Amniotic epithelial cell (primary cell): ENCODE measurements at regions not wholly inside any gene's neighbourhood (a gene's known extent, or its start where the extent isn't known, plus 50 kb on each side); places are given as distances from the start of the nearest gene placed in this dataset.

Source experiments
- DNase-seq: peaks from one replicate; pipeline ENCODE4 v3.0.0-alpha.2; 2010; ENCODE audit warnings: low read depth

DNA sequence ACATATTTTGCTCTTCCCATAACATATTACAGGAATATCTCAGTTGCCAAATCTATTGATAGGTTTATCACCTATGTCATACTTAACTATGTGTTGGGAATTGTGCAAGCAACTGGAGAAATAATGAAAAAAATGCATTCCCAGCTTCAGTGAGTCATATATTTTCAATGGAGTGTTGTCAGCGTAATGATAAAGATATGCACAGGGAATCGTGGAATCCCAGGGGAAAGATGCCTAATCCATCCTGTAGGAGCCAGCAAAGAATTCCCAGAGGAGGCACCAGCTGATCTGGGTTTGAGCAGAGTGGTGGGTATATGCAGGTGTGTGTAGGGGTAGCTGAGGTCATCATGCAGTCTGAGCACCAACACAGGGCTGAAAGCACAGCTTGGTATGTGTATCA lies 213.3 kb upstream of the DAB1 start:
- DNase-seq: no peak

DNA sequence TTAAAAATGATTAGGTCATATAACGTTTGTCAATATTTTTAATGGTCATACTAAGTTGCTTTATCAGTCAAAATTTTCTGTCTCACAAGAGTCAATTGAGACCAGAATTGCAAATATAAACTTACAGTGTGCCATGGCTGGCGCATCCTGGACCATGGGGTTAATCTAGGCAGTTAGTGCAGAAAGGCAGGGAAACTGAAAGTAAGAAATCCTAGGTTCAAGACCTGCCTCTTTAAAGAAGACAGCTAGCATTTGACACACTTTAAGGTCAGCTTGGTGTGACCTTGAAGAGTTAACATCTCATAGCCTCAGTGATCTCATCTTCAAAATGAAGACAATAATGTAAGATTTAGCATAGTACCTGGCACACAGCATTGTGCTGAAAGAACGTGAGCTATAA lies 210.0 kb upstream of the DAB1 start:
- DNase-seq: no peak

DNA sequence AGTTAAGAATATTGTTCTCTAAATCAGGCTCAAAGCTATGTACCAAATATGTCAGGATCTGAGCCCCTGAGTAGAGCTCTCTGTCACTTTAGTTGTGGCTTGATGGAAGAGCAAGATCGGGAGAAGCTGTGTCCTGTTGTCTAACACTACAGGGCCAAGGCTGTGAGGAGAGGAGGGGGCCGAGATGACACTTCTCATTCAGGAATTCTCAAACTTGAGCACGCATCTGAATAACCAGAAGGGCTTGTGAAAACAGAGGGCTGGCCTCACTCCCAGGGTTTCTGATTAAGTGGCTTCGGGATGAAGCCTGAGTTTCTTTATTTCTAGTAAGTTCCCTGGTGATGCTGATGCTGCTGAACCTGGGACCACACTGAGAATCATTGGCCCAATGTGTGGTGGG lies 209.2 kb upstream of the DAB1 start:
- no peak for DNase-seq

DNA sequence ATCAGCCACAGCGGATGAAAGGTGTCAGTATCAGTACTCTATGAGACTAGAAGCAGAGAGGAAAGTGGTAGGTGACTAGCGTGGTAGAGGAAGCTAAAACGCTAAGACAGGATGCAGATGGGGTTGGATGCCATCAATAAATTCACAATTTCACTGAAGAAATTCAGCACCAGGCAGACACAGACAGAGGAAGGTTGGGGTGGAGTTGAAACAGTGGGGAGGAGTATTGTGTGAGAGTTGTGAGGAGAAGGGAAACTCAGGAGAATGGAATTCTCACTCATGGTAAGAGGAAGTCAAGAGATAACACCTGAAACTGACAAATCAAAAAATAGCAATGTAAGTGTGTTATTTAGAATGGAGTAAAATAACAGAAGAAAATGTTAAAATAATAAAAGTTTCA lies 208.5 kb upstream of the DAB1 start:
- no peak for DNase-seq

DNA sequence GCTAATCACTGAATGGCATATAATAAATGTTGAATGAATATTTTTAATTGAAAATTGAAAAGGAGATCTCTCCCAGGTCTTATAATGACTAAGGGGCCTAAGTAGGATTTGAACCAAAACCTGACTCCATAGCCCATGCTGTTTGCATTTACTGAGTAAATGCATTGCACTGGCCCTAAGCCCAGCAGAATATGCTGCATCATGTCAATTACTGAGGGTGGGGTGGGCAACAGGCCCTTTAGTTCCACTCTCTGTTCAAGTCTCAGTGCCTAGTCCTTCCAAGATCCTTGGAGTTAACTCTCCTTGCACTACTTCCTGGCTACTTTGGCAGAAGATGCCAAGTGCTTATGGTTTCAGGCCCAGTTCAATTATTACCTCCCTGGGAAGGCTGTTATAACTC lies 203.8 kb upstream of the DAB1 start:
- DNase-seq: no peak

DNA sequence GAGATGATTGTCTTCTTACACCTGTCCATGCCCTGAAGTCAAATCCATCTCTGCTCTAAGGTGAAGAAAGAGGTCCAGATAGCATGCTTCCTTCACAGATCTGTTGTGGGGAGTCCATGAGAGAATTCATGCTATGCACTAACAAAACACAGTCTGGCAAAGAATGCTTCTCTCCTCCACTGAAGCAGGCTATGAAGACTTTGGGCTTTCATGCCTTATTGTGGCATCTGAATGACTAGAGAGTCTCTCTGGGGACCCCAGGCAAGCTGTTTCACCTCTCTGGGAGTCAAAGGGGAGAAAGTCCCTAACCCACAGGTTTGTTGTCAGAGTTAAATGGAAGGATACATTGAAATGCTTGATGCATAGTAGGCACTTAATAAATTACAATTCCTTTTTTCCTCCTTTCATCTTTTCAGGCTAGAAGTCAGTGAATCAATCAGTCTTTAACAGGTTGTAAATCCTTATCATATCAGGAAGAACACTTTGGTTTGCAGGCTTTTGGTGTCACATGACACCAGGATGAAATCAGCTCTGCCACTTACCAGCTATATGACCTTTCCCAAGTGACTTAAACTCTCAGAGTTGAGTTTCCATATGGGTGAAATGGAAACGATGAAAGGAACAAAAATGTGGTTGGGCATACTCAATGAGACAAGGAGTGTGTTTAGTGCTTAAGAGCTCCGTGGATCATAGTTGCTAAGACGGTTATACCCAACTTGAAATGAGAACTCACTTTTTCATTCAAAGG lies 200.1 kb upstream of the DAB1 start:
- no peak for DNase-seq

DNA sequence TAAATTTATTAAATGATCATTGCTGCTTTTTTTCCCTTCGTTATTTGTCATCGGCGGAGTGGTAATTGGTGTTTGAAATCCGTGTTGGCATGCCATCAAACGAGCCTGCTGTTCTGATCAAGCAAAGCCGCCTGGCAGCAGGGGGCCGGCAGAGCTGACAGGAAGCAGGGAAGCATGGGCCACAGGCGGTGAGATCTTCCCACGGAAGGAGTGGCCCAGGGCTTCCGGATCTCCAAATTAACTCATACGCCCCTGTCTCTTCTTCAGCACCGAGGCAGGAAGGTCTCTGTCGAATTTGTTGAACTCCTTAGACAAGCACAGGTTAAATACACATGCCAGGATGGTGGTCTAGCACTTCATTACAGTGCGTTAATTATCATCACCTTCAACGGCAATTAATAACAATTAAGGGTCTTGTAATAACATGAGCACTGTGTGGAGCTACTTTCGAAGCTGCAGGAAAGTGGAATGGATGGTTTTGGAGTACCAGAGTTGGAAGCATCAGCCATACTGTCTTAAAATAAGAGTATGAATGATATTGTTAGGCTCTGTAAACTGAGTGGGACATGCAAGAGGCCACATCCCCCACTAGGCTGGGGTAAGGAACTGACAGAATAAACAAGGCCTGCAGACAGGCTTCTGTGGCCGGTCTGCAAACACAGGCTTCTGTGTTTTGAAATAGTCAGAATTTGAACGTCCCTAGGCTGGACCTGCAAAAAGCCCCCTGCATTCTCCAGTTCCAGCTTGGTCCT lies 199.4 kb upstream of the DAB1 start:
- DNase-seq: no peak

DNA sequence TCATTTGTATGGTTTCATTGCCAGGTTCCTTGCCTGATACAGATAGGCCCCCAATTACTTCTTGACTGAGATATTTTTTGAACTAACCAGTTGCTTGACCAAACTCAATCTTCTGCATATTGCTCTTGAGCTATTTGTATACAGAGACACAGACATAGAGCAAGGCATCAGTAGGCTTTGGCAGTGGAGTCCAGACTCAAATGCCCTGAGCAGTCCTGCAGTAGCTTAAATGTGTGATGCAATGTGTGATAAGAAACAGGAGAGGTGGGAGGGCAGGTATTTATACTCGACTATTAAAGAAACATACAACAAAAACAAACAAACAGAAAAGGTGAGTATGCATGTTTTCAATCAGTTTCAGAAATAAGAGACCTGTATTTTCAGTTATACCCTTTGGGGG lies 197.9 kb upstream of the DAB1 start:
- DNase-seq: no peak

DNA sequence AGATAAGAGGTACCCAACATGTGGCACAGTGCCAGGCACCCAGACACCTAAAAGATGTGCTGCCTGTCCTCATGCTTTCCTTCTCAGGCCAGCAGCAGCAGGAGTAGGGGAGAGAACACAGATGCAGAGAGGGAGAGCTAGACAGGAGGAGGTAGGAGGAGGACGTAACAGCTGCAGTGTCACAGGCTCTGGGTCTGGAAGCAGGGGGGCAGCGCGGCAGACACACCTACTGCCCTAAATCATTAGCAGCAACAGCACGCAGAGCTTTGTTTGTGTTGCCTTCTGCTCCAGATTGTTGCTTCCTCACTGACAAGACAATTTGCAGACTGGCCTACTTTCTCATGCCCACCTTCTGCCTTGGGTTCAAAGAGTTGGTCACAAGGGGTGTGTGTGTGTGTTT lies 196.7 kb upstream of the DAB1 start:
- no peak for DNase-seq

DNA sequence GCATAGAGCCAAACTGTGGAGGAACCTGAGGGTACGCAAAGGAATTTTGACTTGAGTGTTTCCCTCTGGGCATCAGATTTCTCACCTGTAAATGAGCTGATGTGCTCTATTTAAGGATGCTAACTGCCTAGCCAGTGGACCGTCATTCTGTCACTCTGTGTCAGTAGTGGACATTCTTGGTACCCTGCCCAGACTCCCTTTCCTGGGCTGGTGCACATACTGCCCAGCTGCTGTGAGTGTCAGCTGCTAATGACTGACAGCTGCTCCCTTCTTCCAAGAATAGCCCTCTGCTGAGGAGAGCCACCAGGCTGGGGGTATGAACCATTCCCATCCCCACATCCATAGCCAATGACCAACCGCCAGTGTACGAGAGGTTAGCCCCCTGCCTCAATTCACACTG lies 193.1 kb upstream of the DAB1 start:
- no peak for DNase-seq

DNA sequence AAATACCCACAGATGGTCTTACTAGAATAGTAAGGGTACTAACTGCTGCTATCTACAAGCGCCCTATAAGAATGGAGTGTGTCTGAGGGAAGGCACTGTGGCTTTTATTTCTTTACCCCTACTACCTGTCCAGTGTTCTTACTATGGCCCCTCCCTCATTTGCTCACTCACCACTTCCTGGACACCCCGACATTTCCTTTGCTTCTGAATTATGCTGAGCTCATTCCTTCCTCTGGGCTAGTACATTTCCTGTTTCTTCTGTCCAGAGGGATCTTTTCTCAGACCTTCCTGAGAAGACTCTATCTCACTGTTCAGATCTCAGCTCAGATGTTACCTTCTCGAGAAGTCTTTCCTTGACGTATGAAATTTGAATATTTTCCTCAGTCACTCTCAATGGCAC lies 192.1 kb upstream of the DAB1 start:
- DNase-seq: no peak

DNA sequence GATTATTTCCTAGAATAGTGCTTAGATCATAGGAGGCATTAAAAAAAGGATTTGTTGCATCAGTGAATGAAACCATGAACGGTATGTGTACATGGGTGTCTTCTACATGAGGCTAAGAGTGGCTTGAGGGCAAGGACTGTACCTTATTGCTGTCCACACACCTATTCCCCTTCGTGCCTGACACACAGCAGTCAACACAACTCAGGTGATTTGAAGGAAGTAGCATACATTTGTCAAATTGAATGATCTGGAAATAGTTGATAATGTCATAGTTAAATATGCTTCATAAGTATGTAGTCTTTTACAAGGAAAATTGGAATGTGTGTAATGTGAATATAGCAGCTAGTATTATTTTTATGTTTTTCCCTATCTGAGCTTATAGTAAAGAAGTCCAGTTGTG lies 189.0 kb upstream of the DAB1 start:
- DNase-seq: no peak

DNA sequence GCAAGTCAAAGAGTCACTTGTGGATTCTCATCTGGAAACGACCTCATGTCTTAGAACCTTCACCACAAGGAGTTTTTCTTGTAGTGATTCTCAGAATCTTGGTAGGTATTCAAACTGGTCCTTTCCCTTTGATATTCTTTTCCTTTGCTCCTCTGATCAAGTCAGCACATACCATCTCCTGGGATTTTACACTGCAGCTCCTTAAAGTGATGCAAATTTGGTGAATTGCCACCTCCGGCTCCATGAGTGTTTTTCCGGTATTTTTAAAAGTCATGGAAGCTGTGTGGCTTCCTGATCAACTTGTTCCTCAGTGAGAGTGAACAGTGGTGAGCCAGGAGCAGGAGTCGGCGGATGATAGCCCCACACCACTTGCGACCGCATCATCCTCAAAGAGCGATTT lies 182.1 kb upstream of the DAB1 start:
- DNase-seq: no peak

DNA sequence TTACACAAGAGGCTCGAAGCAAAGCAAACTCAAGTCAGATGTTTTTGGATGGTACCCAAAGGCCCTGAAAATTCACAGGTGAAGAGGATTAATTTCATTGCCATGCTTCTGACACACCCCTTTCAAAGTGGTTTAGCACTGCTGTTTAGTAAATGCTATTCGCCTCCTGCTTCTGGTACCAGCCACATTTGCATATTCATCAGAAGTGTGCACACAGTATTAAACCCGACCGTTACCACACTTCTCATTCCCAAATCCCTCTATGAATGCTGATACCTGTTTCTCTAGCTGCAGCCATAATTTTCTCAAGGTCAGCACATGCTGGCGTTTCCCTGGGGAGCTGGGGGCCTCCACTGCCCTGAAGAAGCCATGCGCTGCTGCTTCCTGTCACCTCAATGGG lies 179.8 kb upstream of the DAB1 start:
- no peak for DNase-seq

DNA sequence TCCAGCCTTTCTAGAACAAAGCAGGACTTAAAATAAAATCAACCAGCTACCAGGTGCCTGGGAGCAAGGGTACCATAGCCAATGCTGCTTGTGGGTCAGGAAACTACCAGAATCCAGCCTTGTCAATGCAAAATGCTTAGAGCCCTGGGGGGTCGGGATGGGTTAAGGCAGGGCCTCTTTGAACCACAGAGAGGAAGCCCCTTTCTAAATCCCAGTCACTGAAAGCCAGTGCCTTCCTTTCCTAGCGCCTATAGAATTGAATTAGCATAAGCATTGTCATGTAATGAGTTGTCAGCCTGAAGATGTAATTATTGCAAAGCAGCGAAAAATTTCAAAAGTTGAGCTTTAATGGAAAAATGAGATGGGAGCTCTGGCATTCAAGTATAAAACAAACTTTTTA lies 176.6 kb upstream of the DAB1 start:
- no peak for DNase-seq

DNA sequence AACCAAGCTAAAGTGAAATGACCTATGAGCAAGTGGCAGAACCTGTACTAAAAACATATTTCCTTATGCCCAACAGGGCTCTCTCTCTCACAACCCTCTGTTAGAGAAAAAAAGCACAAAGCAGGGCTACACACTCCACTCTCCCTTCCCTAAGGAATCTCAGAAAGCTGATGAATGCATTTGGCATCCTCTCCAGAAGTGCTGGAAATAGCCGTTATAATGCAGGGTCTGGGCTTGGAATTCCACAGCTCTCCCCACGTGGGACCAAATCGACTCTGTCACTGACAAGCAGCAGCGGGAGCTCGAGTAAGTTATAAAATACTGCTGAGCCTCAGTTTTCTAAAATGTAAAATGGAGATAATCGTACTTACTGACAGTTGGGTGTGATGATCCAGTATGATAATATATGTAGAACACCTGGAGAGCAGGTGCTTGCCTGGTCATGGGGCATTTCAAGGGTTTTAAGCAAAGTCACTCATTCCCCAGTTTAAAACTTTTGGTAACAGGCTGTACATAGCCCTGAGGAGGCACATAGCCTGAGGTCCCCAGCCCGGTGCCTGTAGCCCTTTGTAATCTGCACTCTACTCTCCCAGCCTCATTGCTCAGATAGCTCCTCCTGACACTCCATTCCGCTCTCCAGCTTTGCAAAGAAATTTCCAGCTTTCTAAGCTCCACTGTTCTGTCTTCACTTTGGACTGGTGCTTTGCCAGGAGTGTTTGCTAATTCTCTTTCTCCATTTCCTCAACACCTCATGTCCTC lies 175.6 kb upstream of the DAB1 start:
- DNase-seq: no peak

DNA sequence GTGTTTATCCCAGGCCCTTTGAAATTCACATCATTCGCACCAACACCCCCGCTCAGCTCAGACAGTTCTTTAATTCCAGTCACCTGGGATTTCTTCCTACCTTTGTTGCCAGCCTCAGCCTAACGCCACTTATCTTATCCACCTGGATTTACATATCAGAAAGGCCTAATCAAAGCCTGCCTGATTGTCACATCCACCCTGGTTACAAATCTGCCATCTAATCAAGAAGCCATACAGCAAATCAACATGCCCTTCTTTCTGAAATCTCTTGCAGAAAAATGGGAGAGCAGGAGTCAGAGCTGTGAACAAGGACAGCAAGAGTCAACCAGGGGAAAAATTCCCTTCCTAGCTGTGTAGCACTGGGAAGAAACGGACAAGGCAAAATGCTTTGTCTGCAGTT lies 173.2 kb upstream of the DAB1 start:
- no peak for DNase-seq

DNA sequence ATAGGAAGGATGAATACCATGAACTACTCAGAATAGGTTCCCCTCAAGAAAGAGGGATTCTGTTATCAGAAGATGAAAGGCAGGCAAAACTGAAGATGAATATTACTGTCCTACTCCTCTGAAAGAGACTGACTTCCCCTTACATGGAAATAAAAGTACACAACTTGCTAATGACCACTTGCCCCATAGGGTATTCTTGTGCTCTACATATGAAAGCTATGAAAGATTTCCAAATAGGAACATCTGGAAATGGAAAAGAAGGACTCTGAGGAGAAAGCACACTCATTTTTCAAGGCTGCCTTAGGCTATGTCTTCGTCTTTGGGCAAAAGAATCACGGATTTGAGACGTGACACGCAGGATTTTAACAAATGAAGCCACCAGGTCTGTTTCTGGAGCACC lies 170.1 kb upstream of the DAB1 start:
- no peak for DNase-seq

DNA sequence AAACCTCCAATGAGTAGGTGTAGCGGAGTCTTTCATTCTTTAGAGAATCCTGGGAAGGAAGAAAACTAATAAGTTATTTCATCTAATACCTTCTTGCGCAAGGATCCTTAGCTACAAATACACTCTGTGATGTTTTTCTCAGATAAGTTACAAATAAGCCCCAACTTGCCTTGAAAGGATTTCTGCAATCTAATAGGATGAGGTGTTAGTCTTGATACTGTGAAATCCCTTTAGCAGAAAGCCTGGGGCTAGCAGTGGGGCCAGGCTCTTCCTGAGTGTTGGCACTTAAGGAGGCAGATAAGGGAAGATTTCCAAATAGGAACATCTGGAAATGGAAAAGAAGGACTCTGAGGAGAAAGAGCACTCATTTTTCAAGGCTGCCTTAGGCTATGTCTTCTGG lies 168.0 kb upstream of the DAB1 start:
- no peak for DNase-seq

DNA sequence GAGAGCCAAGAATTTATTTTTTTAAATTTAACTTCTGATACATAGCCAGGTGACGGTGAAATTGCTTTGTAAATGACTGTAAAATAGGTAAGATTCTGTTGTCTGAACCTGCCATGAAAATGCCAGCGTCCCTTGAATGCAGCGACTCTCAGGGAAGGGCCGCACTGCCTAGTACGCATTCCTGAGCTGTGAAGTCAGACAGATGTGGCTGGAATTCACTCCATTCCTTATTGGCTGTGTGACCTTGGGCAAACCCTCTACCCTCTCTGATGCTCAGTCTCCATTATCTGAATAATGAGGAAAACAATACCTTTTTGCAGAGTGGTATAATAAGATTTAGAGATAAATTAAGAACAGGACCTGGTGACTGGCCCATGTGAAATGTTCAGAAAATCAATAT lies 167.1 kb upstream of the DAB1 start:
- no peak for DNase-seq

DNA sequence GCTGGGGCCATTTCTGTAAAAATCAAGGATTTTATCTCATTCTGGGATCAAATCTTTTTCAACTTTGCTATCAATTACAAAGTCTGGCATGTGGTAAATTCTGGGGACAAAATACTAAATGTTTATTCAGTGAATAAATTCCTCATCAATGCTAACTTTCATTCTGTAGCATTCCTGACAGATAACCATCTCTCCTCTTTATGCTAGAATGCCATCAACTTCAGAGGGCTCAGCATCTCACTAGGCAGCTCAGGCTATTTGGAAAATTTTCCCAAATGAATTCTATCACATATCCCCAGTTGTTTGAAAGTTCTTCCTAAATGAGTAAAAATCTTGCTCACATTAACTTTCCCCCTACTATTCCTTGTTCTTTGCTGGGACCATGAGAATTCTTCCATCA lies 163.0 kb upstream of the DAB1 start:
- DNase-seq: no peak

DNA sequence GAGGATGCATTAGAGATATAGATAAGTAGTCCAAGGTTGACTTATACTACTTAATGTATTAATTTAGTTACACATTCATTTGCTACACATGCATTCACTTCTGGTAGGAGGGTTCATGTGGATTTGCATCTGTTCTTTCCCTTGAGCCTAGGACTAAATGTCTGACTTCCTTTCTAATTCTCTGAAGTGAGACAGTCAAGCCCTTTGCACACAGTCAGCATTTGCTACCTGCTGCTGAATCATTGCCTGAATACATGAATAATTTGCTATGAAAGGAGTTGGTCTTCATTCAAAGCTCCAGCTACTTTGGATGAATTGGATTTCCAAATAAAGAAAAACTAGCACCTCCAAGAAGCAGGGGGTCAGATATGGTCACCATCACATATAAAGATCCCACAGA lies 154.8 kb upstream of the DAB1 start:
- DNase-seq: no peak

DNA sequence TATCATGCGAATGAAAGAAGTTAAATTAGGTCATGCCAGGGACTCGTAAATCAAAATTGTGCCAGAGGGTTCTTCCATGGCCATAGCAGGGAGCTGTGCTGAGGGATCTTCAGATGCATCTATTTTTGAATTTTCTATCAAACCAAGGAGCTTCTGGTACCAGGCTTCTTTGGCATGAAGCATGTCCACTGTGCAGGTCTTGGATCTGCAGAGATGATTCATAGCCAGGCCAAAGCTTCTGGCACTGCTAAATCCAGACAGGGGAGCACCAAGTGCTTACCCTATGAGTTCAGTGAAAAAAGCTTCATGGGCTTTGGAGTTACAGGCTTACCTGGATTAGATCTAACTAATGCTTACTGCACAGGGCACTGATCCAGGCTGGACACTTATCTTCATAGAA lies 154.2 kb upstream of the DAB1 start:
- no peak for DNase-seq
